COLO668 (cell line): ENCODE measurements at regions not wholly inside any gene's neighbourhood (a gene's known extent, or its start where the extent isn't known, plus 50 kb on each side); places are given as distances from the start of the nearest gene placed in this dataset.

ENCODE experiments used
- DNase-seq: peaks from one replicate; lab custom pipeline; 2025; ENCODE audit not compliant: unreplicated experiment; lab: John Stamatoyannopoulos, UW

DNA sequence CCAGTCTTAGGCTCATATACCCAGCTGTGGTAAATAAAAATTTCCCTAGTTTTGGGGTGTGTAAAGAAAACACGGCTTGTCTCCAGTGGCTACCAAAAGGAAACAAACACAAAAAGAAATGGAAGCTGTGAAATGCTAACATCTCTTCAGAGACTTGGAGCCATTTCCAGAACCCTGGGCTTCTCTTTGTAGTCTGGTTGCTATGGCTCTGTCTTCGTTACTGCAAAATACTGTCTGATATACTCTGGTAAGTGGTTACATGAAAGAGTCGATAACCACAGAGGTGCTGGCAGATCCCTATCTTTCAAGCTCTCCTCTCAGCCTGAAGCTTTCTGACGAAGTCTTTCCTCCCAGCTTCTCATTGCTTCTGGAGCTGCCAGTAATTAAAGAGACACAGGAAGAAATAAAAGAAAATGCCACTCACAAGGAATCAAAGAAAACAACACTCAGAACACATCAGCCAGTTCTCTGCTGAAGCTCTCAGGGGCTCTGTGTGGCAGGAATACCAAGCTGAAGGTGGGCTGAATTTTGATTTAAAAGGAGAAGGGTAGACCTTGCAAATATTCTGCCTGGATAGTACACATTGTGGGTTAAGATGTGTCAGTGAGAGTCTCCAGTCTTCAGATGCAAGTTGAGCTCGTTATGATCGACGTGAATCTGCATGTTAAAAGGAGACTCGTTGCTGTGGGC is 107.6 kb upstream of the FAM9C start:
- DNase-seq = no peak

DNA sequence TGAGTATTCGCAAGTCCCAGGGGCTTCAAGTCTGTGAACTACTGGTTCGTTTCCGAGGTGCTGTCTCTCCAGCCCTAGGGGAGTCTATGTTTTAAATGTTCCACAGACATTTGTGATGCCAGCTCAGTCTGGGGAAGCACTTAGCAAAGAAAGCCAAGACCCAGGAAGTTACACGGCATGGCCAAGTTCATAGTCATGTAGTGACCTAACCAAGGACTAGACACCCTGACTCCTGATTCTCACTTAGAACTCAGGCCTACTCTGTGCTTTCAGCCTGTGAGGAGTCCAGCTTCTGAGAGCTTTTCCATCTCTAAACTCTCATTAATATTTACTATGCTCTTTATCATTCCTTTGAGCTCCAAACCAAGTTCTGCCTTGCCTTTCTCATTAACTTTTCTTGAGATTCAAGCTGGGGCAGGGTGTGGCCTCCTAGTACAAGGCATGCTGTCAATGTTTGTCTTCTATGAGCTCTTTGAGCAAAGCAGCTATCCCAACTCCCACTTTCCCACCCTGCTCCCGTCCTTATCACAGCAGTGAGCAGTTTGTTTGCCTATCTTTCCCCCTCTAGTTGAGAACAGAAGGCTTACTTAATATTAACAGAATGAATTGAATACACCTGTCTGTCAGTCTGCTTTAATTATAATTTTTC is 105.4 kb upstream of the FAM9C start:
- DNase-seq = no peak

DNA sequence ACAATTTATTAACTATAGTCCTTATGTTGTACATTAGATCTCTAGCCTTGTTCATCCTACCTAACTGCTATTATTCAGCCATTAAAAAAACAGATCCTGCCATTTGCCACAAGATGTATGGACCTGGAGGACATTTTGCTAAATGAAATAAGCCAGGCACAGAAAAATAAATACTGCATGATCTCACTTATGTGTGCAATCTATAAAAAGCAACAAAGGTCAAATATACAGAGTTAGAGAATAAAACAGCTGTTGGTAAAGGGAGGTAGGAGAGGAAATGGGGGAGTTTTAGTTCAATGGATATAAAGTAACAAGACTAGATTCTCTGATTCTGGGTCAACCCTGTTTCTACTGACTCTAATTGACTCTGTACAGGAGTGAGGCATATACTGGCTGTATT is 103.3 kb upstream of the FAM9C start:
- no peak for DNase-seq

DNA sequence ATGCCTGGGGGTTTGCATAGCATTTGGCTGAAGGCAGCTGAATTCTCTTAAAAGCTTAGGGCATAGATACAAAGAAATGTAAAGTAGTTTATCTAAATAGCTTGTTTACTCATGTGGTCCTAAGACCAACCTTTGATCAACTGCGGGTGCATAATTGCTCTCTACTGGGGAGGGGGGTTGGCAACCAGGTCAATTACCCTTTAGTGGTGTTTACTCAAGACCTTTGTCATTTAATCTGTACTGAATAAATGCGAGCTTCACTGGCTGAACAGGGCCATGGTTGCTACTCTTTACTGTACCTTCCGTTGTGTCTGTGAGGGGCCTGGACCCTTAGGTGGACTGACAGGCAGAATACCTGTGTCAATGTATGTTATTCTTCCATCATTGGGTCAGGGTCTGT is 102.7 kb upstream of the FAM9C start:
- DNase-seq = no peak

DNA sequence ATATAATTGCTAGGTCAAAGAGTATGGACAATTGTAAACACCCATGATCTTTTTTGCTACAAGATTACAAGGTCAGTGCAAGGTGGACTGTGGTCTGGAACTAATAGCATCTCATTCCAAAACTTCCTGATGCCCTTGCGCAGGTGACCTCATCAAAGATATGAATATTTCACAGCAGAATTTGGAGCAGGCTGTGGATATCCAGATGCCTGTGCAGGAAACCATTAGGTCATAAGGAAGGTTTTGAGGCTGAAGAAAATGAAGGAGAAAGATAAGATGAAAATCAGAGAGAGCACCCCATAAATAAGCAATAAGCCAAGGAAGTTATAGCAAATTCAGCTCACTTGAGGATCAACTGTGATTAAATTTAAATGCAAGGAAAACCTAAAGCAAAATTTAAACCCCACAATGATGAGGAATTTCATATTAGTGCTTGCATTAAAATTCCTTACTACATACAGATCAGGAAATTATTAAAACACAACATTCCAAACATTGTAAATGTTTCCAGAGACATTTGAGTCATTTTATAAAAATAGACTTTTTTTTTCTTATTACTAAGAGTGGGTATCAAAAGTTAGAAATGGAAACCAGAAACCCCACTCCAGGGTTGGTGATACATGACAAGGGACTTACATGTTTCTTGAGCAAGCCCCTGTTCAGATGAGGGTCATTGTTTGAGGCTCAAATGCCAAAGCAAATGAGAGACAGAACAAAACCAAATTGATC is 100.7 kb upstream of the FAM9C start:
- DNase-seq = no peak

DNA sequence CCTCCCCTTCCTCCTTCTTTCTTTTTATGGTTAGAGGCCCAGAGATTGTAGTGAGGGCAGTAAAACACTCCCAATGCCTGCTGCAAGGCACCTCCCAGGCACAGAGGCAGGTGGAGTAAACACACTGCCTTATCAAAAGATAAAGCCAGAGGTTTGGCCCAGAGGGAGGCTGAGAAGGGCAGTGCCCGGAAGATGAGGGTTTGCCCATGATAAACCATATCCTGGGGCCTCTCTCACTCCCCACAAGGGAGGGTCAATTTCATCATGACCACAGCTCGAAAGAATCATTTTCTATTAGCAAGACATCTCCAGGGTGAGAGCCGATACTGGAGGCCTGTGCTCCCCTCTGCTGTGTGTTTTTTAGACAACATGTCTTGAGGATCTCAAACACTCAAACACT is 98.5 kb upstream of the FAM9C start:
- no peak for DNase-seq

DNA sequence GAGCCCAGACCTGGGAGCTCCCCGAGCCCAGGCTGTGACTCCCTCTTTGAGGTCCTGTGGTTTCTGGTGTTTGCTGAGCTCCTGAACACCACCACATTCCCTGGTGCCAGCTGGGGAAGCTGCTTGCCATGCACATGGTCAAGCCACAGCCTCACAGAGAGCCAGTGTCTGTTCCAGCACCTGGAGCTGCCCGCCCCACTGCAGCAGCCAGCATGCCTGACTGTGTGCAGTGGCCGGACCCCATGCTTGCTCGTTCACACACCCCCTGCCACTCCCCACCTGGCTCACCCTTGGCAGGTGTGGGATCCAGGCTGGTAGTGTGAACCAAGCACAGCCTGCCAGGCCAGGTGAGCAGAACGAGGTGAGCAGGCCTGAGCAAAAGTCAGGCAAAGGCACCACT is 95.6 kb upstream of the FAM9C start:
- no peak for DNase-seq

DNA sequence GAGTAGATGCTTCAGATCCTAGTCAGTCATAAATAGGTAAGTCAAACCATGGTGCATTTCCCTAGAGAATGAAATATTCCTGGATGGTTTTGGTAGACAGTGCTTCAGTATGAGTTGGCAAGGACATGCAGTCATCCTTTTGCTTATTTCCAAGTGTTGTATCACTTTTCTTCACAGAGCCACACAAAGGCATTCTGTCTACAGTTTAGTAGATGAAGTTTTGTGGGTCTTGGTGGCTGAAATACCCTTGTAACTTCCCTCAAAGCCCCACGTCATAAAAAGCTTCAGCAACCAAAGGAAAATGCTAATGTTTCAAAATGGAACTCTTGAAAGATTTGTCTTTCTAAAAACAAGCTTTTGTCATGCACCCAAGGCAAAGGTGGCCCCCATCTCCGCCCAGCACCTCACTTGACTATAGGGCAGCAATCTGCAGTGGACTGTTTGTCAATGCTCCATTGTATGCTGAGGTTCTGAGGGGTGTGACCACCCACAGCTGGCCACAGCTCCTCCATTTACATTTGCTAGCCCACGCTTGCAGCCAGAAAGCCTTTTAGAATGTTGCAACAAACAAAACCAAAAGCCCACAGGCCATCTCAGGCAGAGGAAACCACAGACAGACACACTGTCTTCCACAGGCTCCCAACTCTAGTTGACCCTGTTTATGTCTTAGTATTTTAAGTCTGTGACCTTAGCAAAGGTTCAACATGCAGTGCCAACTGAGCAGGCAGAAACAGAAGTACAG is 87.1 kb upstream of the FAM9C start:
- no peak for DNase-seq

DNA sequence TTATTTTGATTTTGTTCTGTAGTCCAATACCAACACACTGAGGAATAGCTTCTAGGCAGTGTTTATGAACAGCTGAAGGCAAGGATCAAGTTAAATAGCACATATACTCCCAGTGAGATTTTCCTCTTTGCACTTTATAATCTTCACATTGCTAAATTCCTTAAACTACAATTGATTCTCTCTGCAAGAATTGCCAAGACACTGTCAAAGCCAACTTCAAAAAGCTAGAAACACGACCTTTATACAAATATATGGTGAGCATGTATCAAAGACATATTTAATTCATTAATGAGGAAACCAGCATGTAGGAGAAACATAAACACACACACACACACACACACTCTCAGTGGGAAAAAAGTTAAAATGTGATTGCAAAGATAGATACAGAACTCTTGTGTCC is 86.4 kb upstream of the FAM9C start:
- DNase-seq = no peak

DNA sequence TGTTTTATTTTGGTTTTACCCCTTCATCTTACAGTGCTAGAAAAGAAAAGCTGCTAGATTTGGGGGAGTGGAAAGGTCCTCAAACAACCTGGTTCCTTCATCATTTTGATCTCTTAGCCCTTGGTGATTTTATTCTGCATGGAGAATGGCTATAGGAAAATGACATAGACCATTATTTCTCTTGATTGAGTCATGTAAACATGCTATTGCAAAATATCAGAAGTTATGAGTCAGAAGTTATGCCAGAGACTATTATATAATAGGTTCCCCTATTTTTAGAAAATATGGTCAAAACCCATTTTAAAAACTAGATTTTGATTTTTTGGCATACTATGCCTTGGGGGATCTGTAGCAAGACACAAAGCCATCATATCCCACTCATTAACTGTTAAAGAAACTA is 83.7 kb upstream of the FAM9C start:
- no peak for DNase-seq

DNA sequence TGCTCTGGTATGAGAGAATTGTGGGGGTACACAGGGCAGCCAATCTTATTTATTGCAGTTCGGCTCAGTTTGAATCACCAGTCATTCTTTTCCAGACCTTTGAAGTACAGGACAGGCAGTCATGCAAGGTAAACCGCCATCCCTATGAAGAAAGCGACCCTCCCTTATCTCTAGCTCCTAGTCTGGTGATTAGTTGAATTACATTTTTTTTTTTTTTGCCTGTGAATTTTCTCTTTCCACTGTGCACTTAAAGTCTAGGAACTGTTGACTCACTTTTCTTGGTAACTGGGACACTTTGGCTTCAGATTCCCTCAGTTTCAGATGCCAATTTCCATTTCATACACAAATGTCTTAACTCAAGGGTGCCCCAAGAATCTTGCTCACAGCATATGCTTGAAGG is 82.4 kb upstream of the FAM9C start:
- no peak for DNase-seq

DNA sequence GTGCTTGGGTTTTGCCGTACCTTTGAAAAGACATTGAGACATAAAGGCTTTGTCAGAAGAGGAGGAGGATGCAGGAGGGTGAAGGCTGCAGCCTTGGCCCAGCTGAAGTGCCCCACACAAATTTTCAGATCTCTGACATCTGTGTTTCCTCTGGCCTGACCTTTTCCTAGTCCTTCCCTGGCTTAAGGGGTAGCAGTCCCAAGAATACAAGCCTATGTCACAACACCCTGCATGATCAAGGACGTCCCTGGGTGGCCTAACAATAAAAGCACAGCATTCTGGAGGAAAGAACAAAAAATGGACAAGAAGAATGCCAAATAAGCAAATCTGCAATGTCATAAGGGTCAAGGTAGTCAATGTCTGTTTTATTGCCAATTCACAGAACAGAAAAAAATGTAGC is 80.8 kb upstream of the FAM9C start:
- DNase-seq = no peak

DNA sequence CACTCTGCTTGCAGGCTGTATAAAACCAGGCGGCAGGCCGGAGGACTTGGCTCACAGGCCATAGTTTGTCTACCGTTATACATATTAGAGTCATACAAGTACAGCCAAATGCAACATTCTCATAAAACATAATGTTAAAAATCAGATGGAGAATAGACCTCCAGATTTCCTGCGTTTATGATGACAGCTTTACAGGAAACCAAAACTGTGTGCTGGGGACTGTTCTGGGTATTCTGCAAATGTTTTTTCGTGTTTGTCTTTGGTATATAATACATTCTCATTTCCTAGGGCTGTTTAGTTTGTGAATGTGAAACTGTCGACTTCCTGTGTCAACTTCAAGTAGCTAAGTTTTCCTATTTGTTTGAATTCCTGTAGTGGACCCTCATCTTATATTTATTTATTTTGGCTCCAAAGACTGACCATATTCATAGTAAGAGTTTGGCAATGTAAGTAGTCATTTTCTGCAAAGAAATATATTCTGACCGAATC is 79.5 kb upstream of the FAM9C start:
- DNase-seq = no peak

DNA sequence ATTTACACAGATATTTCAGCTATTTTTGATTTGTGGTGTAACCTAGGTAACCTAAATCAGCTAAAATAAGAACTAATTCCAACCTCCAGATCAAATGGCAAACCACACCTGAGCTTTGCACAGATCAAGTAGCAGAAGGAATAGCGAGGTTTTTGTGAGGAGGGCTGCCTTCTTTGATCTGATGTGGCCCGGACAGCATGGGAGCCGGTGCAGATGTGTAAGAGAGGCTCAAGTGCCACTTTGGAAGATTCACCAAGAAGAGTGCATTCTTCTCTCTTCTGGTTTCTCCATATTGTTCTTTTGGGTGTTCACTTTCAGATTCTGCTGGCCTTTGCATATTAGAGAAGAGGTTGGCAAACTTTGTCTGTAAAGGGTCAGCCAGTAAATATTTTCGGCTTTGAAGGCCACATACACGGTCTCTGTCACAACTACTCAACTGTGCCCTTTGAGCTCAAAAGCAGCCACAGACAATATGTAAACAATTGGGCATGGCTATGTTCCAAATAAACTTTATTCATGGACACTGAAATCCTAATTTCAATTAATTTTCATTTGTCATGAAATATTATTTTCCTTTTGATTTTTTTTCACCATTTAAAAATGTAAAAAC is 78.9 kb upstream of the FAM9C start:
- no peak for DNase-seq

DNA sequence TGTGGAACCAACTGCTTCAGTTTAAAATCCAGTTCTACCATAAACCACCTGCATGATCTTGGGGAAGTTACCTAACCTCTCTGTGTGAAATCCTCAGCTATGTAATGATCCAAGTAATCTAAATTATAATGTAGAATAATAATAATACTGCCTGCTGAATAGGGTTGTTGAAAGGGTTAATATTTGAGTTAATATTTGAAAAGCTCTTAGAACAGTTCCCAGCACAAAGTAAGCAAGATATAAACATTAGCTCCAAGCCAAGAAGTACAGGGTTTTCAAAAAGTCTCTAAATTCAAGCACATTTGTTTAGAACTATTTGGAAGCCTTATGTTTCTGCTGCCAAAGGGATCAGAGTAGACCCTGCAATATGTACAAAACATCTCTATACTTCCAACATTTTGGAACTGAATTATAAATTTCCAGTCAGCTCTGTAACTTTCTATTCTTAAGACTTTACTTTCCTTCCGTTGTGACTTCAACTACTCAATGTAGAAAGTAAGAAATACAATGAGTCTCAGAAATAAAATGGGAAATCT is 76.7 kb upstream of the FAM9C start:
- no peak for DNase-seq

DNA sequence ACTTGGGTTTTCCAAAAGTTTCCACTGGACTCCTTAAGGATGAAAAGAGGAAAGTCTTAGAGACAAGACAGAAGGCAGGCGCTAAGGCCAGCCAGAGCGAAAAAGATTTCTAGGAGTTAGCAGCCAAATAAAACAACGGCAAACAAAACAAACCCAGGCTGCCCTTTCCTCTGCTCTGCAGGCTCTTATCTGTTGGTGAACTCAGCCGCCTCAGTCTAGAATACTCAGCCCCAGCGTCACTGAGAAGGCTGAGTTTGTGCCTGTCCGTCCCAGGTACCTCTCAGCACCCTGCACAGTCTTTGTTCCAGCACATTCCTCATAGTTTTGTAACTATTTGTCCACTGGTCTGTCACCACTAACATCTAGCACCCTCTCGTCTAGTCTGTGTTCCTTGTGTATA is 75.6 kb upstream of the FAM9C start:
- no peak for DNase-seq

DNA sequence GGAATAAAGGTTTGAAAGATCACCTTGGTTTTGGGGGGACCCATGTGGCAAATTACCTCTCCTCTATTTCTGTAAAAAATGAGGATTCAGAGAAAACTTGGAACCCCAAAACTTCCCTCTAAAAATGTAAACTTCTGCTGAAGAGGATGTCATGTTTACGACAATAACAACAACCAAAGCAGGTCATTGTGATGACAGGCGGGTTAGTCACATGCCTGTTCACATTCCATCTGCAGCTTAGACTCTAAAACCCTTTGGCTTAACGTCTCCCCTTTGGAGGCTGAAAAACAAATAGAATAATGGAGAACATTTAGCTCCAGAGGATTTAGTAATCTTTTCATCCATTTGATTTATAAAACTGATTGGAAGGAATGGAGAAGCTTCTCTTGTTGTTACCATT is 75.0 kb upstream of the FAM9C start:
- no peak for DNase-seq

DNA sequence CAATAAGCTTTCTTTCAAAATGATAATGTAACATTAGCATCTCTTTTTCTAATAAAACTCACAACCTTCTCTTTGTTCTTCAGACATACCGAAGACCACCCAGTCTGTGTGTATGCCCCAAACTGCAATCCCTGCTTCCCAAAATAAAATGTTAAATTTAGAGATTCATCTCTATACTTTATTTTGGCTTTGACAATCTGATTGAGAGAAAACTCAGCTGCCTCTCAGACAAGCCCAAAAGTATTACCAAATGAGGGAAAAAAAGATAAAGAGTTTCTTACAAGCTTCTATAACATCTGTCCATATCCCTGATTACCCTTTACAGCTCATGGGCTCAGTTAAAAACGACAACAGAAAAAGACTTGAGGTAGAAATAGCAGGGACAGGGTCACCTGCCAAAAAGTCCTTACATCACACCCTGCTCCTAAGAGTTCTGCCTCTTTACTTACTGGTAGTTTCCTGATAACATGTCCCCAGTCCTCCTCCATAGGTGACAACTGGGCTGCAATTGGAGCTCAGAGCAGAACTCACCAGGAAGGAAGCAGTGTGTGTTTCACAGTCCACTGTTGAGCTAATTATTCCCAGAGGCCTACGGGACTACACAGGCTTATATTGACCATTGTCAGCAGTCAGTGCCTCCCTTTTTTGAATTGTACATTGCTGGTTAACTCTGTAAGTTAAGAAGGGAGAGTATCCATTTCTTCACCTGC is 70.9 kb upstream of the FAM9C start:
- DNase-seq = no peak

DNA sequence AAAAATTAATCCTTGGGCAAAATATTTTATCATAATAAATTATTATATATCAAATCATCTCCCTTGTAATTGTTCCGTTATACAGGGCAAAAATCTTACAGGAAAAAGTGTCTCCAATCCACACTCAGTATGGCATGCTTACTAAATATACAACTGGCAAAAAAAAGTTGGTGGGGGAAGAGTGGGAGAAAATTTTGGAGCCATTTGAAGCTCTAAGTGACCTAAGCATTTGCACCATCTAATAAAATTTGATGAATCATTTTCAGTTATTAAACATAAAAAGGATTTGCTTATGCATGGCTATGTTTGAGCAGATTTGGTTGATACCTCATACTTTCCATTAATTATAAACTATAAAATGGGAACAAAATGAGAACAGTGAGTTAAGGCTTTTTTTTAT is 68.1 kb upstream of the FAM9C start:
- DNase-seq = no peak
